HG02623 (cell line): ENCODE measurements at regions not wholly inside any gene's neighbourhood (a gene's known extent, or its start where the extent isn't known, plus 50 kb on each side); places are given as distances from the start of the nearest gene placed in this dataset.

Experiments
- ATAC-seq: cut with Tn5 transposase; IDR thresholded peaks from one replicate; pipeline ENCODE4 v1.9.1; 2021; ENCODE audit warnings: moderate library complexity; ENCODE audit not compliant: unreplicated experiment

DNA sequence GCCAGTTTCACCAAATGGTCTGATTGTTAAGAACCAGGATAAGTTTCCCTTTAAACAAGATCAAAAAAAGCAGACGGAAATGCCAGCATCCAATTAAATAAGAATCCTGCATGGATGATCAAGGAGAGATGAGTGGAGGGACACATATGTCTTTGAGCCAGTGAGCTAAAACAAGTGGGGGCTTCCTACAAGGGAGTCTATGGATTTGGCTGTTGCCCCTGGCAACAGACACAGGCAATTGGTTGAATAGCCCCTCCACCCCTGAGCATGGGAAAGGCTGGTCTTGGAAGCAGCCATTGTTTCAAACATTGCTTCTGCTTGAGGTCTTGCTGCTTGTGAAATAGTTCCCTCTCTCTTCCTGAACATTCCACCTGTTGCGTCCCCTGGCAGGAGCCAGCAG lies 374.7 kb upstream of the ERCC4 start:
- no peak for ATAC-seq

DNA sequence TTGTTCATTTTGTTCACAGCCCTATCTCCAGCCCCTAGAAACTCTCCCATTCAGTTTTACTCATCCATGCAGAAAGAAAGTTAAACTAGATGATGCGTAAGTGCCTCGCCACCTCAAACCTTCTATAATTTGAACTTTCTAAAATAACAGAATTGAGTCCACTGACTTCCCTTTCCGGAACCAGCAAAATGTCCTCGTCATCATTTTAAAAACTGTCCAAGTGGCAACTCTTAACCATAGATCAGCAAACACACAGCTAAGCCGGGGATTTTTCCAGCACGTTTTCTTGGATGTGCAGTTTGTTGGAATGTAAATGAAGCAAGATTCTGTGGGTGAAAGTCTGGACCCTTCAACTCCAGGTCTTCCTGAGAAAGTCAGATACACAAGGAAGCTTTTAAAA lies 369.7 kb upstream of the ERCC4 start:
- no peak for ATAC-seq

DNA sequence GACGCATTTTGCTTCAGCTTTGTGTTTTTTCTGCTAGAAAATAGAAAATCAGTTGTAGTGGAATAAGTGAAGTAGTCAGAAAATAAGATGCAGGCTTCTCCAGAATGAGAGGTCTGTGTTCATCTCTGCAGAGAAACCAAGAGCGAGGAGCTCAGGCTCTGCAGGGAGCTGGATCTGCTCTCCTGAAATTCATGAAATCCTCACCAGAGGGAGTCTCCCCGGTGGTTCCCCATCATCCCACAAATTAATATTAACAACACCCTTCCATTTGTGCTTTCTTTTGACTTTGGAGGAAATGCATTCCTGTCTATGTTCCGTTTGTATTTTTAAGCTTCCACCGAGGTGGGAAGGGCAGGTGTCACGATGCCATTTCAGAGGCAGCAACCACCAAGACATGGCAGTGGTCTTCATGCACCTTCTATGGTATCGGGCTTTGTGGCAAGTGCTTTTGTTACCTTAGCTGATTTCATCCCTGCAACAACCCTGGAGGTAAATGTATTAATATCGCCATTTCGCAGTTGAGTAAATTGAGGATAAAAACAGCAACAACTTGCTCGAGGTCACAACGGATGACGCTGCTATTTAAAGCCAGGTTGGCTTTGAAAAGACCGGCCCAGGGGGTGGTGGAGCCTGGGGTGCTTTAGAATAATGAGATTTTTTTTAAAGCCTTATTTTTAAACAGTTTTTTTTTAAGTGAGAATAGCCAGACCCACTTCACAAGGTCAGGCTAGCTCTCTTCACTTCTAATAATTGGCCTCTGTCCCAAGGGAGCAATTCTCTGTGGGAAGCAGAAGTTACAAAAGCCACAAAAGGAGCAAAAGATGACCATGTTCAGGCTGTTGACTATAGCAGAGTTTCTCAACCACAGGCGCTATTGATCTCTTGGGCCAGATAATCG lies 367.6 kb upstream of the ERCC4 start:
- ATAC-seq = no peak

DNA sequence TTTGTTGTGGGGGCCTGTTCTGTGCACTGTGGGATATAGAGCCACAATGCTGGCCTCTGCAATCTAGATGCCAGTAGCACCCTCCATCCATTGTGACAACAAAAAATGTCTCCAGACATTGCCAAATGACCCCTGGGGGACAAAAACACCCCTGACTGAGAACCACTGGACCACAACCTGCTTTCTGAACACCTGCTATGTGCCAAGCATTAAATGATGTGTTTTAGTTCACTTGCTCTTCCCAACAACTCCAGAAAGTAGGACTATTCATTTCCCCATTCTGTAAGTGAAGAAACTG lies 367.0 kb upstream of the ERCC4 start:
- no peak for ATAC-seq

DNA sequence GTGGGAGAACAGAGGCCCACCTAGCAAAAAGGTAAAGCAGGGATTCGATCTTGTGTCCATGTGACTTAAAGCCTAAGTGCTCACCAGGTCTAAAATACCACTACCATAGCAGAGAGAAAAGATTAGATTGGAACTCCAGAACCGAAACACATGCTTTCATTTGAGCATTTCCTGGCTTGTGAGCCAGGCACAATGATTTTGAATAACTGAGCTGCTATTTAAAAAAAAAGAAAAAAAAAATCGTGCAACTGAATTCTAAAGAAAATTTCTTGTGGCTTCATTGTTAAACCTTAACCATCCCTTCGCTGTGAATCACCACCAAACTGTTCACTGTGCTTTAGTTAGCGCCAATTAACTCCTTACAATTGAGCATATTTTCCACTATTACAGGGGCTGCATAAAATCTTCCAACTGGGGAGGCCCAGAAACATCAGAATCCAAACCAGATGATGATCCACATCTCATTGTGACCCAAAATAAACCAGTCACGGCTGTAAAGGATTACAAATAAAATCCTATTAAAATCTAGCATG lies 366.4 kb upstream of the ERCC4 start:
- ATAC-seq = no peak

DNA sequence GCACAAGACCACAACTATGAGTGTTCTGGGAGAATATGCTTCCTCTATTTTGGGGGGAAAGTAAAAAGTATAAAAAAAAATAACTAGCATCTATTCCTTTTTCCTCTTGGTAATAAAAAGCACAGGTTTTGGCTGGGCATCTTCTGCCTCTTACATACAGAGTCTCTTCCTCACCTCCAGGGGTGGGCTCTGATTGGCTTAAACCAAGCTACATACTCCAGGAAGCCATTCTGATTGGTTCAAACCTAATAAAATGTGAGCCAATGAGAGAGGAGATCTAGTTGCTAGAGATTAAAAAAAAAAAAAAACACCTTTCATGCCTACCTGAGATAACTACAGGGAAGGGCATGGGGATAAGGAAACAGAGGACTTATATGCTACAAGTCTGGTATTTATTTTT lies 365.9 kb upstream of the ERCC4 start:
- no peak for ATAC-seq

DNA sequence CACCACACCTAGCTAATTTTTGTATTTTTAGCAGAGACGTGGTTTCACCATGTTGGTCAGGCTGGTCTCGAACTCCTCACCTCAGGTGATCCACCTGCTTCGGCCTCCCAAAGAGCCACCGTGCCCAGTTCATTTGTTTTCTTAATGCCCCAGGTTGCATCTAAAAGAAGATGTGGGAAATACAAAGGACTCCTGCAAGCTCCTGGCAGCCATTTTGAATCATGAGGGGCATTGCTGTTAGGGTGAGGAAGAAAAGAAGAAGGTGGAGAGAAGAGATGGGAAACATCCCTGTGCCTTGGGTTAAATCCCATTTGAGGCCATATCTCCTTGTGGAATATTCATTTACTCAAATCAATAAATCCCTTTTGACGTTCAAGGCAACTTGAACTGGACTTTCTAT lies 365.3 kb upstream of the ERCC4 start:
- ATAC-seq = no peak

DNA sequence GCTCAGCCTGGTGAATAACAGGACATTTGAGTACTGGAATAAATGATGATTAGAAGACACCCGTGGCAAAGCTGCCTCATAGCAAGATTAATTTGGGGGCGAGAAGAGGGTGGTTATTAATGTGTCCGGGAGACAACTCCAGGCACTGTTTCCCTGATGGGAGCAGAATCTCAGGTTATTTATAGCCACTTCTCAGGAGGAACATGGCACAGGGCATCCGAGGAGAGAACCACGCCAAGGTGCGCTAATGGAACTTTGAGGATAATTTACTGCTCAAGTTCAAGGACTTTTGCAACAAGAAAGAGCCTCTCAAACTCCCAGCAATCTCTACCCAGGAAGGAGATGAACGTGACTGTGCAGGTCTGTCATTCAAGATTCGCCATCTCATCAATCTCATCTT lies 362.5 kb upstream of the ERCC4 start:
- ATAC-seq = no peak

DNA sequence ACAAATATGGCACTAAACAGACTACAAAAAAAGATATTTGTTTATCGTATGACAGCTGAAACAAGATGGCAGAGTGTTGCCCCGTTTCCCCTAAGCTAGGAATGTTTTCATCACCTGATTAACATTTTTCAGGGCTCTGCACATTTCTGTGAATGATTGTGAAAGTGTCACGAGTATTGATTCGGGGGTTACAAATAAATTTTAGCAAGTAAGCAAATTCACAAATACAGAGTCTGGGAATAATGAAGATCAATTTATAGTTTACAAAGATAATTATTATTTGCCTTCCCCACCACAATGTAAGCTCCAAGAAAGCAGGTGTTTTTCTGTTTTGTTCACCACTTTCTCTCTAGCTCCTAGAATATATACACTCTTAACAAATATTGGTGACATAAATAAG lies 361.2 kb upstream of the ERCC4 start:
- ATAC-seq = no peak

DNA sequence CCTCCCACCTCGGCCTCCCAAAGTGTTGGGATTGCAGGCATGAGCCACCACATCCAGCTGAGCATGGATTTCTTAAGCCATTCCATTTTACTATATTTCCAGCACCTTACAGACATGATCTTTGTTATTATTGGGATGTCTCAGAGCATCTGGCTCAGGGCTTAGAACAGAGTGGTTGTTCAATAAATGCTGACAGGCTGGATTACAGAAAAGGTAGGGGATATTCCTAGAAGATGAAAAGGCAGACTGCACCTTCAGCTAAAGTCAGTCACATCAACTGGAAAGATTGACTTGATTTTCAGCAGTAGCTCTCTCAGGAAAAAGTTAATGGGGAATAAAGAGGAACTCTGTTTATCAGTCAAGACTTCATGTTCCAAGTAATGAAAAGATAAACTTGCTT lies 360.3 kb upstream of the ERCC4 start:
- no peak for ATAC-seq

DNA sequence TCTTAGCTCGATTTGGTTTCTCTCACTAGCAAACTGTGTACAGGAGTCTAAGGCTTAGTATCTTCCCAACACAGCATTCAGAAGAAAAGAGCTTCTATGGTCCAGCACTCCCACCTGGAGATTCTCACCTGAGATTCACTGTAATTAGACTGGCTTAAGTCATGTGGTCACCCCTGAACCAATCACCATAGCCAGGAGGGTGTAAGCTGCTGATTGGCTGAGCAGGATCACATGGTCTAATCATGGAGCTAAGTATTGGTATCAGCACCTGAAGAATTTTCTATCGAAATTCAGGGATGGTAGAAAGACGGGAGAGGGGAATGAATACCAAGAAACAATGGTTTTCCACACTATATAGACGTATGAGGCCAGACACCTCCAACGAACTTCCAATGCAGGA lies 359.8 kb upstream of the ERCC4 start:
- ATAC-seq = no peak

DNA sequence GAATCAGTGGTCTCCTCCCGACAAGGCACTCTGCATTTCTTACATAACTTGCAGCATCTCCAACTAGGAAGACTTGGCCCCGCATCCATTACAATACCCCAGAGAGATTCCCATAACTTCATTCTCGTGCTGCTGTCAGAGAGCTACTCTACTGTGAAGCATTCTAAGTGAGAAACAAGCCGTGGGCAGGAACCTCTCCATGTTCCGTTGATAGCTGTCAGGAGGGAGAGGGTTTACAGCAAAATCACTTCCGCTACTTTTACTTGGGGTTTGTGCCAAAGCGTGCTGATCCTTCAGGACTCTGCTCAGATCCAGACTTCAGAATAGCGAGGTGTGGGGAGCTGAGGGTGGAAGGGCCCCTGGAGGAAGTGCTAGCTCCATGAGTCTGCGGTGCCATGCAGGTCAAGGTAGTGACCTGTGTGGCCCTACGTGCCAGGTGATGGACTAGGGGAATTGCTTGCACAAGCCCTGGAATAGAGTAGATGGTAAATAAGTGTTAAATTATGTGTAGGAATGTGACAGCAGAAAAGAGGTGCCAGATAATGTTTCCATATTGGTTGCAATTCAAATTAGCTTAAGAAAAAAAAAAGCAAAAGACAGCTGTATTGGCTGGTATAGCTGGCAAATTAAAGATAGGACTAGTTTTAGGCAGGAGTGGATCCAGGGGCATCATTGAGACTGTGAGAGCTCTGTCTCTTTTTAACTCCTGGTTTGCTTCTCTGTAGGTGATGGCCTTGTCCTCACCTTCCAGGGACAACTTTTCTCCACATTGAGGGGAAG lies 358.5 kb upstream of the ERCC4 start:
- ATAC-seq = no peak

DNA sequence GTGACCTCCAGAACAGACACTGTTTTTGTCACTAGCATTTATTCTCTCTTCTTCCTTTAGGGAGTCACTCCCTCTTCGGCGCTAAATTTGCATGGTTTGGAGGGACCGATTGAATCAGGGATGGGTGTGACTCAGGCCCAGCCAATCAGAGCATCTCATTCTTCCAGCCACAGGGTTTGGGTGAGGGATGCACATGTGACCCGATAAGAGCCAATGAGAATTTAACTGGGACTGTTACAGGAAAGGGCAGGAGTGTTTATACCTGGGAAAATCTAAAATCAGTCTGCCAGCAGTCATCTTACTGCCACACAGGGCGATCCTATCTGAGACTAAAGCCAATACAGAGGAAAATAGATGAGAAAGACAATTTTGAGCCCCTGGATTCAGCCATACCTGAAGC lies 351.2 kb upstream of the ERCC4 start:
- no peak for ATAC-seq

DNA sequence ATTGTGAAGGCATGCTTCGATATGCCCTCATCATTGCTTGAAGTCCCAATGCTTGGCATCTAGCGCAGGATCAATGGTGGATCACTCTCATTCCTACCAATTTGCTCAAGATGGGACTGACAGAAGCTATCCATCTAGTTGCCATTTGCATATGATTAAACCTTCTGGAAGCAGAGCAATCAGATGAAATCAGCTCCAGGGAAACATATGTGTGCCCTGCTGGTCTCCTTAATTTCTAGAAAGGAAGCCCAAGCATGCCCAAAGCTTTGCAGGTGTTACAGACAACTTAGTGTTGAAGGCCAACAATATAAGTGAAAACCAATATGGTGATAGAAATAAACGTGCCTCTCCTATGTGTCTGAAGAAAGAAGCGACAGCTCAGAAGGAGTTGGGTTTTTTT lies 350.0 kb upstream of the ERCC4 start:
- no peak for ATAC-seq

DNA sequence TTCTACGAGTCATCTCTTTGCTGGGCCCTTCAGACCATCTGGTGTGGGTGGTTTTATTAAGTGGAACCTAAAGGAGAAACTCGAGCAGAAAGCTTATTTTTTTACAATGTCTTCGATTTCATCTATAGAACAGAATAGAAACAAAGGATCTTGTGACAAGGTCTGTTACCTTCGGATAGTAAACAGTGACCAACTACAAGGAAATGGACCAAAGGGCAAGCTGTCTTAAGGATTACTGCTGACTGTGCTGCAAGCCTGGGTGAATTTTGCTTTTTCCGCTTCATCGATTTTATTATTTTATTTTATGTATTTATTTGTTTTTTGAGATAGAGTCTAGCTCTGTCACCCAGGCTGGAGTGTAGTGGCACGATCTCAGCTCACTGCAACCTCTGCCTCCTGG lies 348.9 kb upstream of the ERCC4 start:
- no peak for ATAC-seq

DNA sequence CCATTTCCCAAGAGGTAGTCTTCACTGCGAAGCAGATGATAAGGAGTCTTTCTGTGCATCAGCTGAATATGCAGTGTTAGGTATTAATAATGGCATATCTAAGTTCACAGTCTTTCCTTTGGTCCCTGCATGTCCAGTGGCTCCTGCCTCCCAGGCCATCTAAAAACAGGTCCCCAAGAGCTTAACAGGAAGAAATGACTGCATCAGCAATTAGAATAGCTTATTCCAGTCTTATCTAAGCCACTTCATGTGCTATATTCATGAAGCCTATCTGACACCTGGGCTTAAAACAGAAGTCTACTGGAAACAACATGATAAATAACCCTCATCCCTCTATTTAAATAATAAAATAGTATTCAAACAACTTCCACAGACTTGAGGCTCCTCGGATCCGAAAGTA lies 346.1 kb upstream of the ERCC4 start:
- ATAC-seq = no peak

DNA sequence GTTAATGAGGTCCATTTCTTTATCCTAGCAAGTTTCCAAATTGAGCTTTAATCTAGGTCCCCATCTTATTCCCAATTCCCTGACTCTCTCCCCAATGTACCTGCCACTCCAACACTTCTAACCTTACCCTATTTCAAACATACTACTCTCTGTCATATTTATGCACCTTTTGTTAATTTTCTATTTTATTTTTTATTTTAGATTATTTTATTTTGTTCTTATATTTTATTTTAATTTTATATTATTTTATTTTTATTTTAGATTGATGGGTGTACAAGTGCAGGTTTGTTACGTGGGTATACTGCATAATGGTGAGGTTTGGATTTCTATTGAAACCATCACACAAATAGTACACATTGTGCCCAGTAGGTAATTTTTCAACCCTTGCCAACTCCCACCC lies 333.9 kb upstream of the ERCC4 start:
- ATAC-seq = no peak

DNA sequence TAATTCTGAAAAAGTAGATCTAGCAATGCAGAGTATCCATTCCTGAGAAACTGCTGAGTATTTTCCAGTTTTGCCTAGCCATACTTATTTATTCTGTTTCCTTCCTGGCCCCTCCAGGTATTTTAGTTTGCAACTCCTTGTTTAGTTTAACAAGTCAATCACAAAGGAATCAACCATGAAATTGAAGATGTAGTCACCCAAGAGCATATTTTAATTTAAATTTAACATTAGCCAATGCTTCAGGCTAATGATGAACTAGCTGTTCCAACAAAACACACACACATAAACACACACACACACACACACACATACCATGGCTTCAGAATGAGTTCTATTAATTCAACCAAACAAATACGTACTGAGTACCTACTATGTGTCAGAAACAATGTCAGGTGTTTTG lies 332.8 kb upstream of the ERCC4 start:
- no peak for ATAC-seq

DNA sequence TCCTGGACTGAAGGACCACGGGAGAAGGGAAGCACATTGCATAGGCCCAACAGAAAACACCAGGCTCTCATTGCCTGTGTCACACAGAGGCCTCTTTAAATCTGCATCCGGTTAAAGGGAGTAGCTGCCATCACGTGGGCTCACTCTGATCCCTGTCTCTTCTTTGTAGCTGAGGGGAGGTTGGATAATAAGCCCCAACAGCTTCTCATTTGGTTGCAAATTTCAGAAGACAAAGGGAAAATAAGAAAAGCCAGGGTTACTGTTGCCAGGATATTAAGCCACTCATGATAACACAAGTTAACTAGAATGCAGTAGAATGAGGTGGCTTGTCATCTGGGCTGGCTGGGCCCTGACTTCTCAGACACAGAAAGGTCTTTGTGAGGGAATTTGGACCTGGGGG lies 325.1 kb upstream of the ERCC4 start:
- no peak for ATAC-seq

DNA sequence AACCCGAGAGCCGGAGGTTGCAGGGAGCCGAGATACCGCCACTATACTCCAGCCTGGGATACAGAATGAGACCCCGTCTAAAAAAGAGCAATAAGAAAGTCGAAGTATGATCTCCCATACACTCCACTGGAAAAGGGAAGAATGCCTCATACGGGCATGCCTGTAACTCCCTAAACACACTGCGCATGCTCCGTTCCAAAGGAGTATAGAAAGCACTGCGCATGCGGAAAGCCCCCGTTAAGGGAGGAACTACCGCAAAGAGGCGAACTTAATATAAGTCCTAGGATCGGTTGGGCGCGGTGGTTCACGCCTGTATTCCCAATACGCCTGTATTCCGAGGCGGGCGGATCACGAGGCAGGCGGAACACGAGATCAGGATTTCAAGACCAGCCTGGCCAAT lies 313.1 kb upstream of the ERCC4 start:
- no peak for ATAC-seq

DNA sequence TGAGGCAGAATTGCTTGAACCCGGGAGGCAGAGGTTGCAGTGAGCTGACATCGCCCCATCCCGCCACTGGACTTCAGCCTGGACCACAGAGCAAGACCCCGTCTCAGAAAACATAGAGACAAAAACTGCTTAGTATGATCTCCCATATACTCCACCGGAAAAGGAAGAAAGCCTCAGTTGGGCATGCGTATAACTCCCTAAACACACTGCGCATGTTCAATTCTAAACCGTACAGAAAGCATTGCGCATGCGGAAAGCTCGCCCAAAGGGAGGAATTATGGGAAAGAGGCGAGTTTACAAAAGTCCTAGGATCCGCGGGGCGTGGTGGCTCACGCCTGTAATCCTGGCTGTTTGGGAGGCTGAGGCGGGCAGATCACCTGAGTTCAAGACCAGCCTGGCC lies 312.7 kb upstream of the ERCC4 start:
- ATAC-seq = no peak

DNA sequence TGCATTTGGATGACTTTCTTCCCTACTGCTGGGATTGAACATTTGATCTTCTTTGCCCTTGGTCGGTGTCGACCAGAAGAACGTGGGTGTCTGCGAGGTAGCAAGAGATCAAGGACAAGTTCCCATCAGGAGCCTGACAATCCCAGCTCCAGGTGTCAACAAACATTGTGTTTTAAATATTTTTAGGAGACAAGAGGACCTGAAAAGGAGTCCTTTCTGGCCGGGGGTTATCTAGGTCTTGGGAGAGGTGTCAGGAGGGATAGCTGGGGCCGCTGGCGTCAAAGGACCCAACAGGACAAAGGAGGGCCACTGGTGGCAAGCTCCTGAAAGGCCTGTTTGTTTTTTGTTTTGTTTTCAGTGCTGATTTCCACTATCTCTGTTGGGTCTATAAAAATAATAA lies 308.4 kb upstream of the ERCC4 start:
- no peak for ATAC-seq
